ENCODE measurements at regions not wholly inside any gene's neighbourhood (a gene's known extent, or its start where the extent isn't known, plus 50 kb on each side); places are given as distances from the start of the nearest gene placed in this dataset.

GRCh38 chr6:166032366-166033200, 135.1 kb downstream of the TBXT start:
- TF ChIP-seq POLR2A (IDR thresholded peaks at IDR 0.05) (no peak), CTCF (IDR thresholded peaks at IDR 0.05) (peak; percentile 5 to 41 (median 38)), POLR2AphosphoS5 (IDR thresholded peaks at IDR 0.05) (peak; percentile 31 to 84 (median 75))
